Gastrocnemius medialis (tissue), 4 donors: ENCODE measurements at regions not wholly inside any gene's neighbourhood (a gene's known extent, or its start where the extent isn't known, plus 50 kb on each side); places are given as distances from the start of the nearest gene placed in this dataset.

ENCODE experiments used
- ATAC-seq, 2 donors: fragments of 150-250 bp; one replicate each; pipeline ENCODE4 v1.9.1; 2016
- DNase-seq, 2 donors: peaks; one replicate each; pipeline ENCODE4 v3.0.0-alpha.2; 2019
- H3K27ac ChIP-seq, 4 donors: fragments of 200-600 bp; sonication (generic); 1 replicate in 1 of 4; 2 replicates in 3 of 4; pipeline ENCODE4 v1.5.1; 2016 to 2018; ENCODE audit warnings: mild to moderate bottlenecking in 2 of 4, moderate library complexity in 1 of 4
- H3K27me3 ChIP-seq, 3 donors: fragments of 200-600 bp; sonication (generic) in 2 of 3; 1 replicate in 1 of 3; 2 replicates in 2 of 3; pipeline versions ENCODE4 v1.5.1 to v1.6.0; 2016 to 2019; ENCODE audit warnings: mild to moderate bottlenecking in 1 of 3, moderate library complexity in 1 of 3
- H3K36me3 ChIP-seq, 2 donors: fragments of 200-600 bp; sonication (generic) in 1 of 2; one replicate each; pipeline ENCODE4 v1.5.1; 2017 to 2018
- H3K4me1 ChIP-seq, 2 donors: fragments of 200-600 bp; sonication (generic) in 1 of 2; one replicate each; pipeline ENCODE4 v1.5.1; 2016 to 2017; ENCODE audit warnings: mild to moderate bottlenecking in 2 of 2
- H3K4me3 ChIP-seq, 4 donors: fragments of 200-600 bp; sonication (generic) in 3 of 4; 1 replicate in 1 of 4; 2 replicates in 3 of 4; pipeline ENCODE4 v1.5.1; 2016 to 2019; ENCODE audit warnings: mild to moderate bottlenecking in 2 of 4
- H3K9me3 ChIP-seq, 3 donors: fragments of 200-600 bp; sonication (generic) in 2 of 3; 1 replicate in 1 of 3; 2 replicates in 2 of 3; pipeline ENCODE4 v1.5.1; 2016 to 2019
- POLR2A ChIP-seq, 2 donors: fragments of 450-650 bp; IDR thresholded peaks; one replicate each; pipeline ENCODE4 v1.6.1; 2017; ENCODE audit warnings: antibody characterized with exemption in 2 of 2, mild to moderate bottlenecking in 2 of 2, moderate library complexity in 2 of 2
- in situ Hi-C, 4 donors: fragments of 200-750 bp; cut with MboI; loops; one replicate each; pipeline versions ENCODE4 v1.15.0 to v1.8.0; 2017; ENCODE audit warnings: low sequenced_read_pairs in 4 of 4
- intact Hi-C: fragments of 100-400 bp; cut with DNase I; formaldehyde crosslinking; loops from one replicate; pipeline ENCODE4 v1.15.1; 2023; ENCODE audit warnings: low total_unique reads
- TF ChIP-seq, protein P1 (sequence below), 5 experiments: fragments of 450-650 bp in 3 of 5; fragments of 200-600 bp in 2 of 5; sonication (generic) in 2 of 5; IDR thresholded peaks in 4 of 5; conservative IDR thresholded peaks in 1 of 5; 1 replicate in 4 of 5; 2 replicates in 1 of 5; pipeline ENCODE4 v1.5.1; 2016 to 2019; ENCODE audit warnings: antibody characterized with exemption in 5 of 5, mild to moderate bottlenecking in 3 of 5, moderate library complexity in 3 of 5

DNA sequence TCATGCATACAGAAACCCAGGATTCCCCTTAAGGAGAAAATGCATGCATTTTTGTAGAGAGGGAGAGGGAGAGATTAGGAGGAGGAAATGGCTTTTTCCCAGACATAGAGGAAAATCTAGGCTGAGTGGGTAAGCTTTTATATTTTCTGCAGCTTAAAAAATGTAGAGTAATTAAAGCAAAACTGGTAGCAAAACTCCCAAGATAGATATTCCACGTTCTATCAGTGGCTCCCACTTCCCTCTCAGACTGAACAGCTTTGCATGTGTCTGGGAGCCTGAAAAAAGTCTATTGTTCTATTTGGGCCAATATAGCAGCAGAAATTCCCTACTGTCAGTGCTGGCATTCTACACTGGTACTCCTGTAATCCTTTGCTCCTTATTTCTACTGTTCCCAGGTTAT lies 110.8 kb upstream of the CADPS start:
- Histone ChIP-seq H3K36me3 (no peaks in the 10 kb centered on the region), H3K27ac (no peak overlapping the region), H3K27me3 (no peaks in the 10 kb centered on the region), H3K9me3 (no peaks in the 10 kb centered on the region), H3K4me1 (no peaks in the 10 kb centered on the region), H3K4me3 (no peak overlapping the region)
- intact Hi-C loops = no loop called here
- TF ChIP-seq, protein P1, sequence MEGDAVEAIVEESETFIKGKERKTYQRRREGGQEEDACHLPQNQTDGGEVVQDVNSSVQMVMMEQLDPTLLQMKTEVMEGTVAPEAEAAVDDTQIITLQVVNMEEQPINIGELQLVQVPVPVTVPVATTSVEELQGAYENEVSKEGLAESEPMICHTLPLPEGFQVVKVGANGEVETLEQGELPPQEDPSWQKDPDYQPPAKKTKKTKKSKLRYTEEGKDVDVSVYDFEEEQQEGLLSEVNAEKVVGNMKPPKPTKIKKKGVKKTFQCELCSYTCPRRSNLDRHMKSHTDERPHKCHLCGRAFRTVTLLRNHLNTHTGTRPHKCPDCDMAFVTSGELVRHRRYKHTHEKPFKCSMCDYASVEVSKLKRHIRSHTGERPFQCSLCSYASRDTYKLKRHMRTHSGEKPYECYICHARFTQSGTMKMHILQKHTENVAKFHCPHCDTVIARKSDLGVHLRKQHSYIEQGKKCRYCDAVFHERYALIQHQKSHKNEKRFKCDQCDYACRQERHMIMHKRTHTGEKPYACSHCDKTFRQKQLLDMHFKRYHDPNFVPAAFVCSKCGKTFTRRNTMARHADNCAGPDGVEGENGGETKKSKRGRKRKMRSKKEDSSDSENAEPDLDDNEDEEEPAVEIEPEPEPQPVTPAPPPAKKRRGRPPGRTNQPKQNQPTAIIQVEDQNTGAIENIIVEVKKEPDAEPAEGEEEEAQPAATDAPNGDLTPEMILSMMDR (IDR thresholded peaks at IDR 0.05 in 4 of 5, conservative IDR thresholded peaks at IDR 0.05 in 1 of 5) = no peak
- TF ChIP-seq POLR2A (IDR thresholded peaks at IDR 0.05) = no peak
- ATAC-seq (no peak), DNase-seq (no peak)
- in situ Hi-C loops = no loop called here

DNA sequence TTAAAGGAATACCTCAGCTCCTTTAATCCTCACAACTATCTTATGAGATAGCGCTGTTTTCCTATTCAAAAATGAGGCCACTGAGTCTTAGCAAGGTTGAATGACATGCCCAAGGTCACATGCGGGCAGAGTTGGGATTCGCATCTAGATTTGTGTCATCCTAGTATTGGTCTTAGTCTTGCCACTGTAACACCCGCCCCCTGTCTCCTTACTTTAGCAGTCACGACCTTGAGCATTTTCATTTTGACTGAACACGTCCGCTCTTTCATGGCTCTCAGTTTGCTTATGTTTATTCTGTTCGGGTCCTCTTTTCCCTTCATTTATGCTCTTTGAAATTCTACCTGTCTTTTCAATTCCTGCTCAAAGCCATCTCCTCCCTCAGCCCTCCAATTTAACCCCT lies 112.5 kb upstream of the CADPS start:
- Histone ChIP-seq H3K4me3 (no peak overlapping the region), H3K27ac (no peak overlapping the region), H3K27me3 (no peaks in the 10 kb centered on the region), H3K4me1 (no peaks in the 10 kb centered on the region), H3K9me3 (no peaks in the 10 kb centered on the region), H3K36me3 (no peaks in the 10 kb centered on the region)
- in situ Hi-C loops = no loop called here
- ATAC-seq = no peak
- no peak for DNase-seq
- TF ChIP-seq, protein P1 (IDR thresholded peaks at IDR 0.05 in 4 of 5, conservative IDR thresholded peaks at IDR 0.05 in 1 of 5) = no peak
- no peak for TF ChIP-seq POLR2A (IDR thresholded peaks at IDR 0.05)
- intact Hi-C loops = no loop called here

DNA sequence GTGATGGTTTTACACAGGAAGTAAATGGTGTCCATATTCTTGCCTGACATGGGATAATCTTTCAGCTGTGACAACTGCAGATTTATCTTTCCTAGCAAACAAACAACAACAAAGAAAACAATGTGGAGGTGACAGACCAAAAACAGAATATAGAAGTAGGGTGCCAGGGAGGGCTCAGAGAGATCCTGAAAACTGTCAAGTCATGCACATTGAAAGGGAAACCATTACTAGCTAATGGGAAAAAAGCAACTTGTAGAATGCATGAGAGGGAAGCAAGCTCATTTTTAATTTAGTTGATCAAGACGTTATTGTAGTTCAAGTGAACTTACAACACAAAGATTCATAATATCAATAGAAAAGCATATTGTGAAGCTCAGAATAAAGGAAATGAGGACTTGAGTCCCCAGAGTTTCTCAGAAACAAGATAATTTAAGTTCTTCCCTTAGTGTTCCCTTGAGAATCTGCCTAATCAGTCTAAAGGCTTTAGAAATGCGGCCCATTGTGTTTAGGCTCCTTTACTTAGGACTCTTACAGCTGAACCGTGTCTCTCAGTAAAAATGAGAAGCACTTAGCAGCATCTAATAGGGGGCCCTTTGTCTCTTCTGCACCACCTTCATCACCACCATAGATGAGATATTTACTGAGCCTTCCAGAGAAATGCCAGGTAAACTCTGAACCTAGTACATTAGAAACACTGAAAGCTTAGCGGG lies 115.6 kb upstream of the CADPS start:
- H3K36me3 ChIP-seq = no peaks in the 10 kb centered on the region
- ATAC-seq (no peak), DNase-seq (no peak)
- H3K27ac ChIP-seq = no peak overlapping the region
- no peak overlapping the region for H3K4me3 ChIP-seq
- no peaks in the 10 kb centered on the region for H3K9me3 ChIP-seq
- intact Hi-C loops (no loop called here), in situ Hi-C loops (no loop called here)
- H3K27me3 ChIP-seq = no peaks in the 10 kb centered on the region
- no peak for TF ChIP-seq POLR2A (IDR thresholded peaks at IDR 0.05)
- TF ChIP-seq, protein P1 (IDR thresholded peaks at IDR 0.05 in 4 of 5, conservative IDR thresholded peaks at IDR 0.05 in 1 of 5) = no peak
- H3K4me1 ChIP-seq = no peaks in the 10 kb centered on the region

DNA sequence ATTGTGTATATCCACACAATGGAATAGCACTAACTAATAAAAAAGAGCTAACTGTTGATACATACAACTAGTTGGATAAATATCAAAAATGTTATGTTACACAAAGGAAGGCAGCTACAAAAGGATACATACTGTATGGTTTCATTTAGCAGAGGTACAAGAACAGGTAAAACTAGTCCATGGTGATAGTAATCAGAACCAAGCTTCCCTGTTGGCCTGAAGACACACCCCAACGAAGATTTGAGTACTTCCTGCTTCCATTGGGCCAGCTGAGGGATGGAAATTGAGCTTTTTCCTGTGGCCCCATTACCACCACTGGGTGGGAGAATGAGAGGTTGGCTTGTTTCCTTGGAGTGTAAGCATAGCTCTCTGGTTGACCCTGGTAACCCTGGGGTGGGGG lies 117.3 kb upstream of the CADPS start:
- Histone ChIP-seq H3K27ac (no peak overlapping the region), H3K9me3 (no peaks in the 10 kb centered on the region), H3K36me3 (no peaks in the 10 kb centered on the region), H3K4me3 (no peak overlapping the region), H3K27me3 (no peaks in the 10 kb centered on the region), H3K4me1 (no peaks in the 10 kb centered on the region)
- ATAC-seq (no peak), DNase-seq (no peak)
- intact Hi-C loops = no loop called here
- in situ Hi-C loops = no loop called here
- TF ChIP-seq, protein P1 (IDR thresholded peaks at IDR 0.05 in 4 of 5, conservative IDR thresholded peaks at IDR 0.05 in 1 of 5) = no peak
- TF ChIP-seq POLR2A (IDR thresholded peaks at IDR 0.05) = no peak

DNA sequence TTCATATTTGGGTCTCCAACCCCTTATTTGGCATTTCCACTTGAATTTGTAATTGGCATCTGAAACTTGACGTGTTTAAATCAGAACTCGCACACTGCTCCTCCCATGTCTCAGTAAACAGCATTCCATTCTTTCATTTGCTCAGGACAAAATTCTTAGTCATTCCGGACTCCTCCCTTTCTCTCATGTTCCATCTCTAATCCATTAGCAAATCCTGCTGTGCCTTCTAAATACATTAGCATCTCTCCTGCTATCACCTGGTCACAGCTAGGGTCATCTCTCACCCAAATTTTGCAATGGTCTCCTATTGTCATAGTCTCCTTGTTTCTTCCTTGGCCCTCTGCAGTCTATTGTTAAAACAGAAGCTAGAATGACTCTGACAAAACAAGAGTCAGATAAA lies 119.9 kb upstream of the CADPS start:
- TF ChIP-seq, protein P1 (IDR thresholded peaks at IDR 0.05 in 4 of 5, conservative IDR thresholded peaks at IDR 0.05 in 1 of 5) = no peak
- TF ChIP-seq POLR2A (IDR thresholded peaks at IDR 0.05) = no peak
- no peak overlapping the region for H3K27ac ChIP-seq
- no peaks in the 10 kb centered on the region for H3K27me3 ChIP-seq
- in situ Hi-C loops (no loop called here), intact Hi-C loops (no loop called here)
- no peak for DNase-seq
- no peak for ATAC-seq
- no peaks in the 10 kb centered on the region for H3K4me1 ChIP-seq
- no peaks in the 10 kb centered on the region for H3K36me3 ChIP-seq
- H3K9me3 ChIP-seq = no peaks in the 10 kb centered on the region
- no peak overlapping the region for H3K4me3 ChIP-seq
